HepG2 (cell line): ENCODE measurements at regions not wholly inside any gene's neighbourhood (a gene's known extent, or its start where the extent isn't known, plus 50 kb on each side); places are given as distances from the start of the nearest gene placed in this dataset.
"Not testable (repeated sequence)": the region's sequence is repeated elsewhere in the genome, so short reads cannot be mapped to it uniquely, and the experiment has no call there.

Experiments used
- HCFC1 ChIP-seq: fragments of 150-350 bp; IDR thresholded peaks from 2 replicates; pipeline ENCODE4 v1.6.1; 2014; ENCODE audit warnings: low read depth, low read length
- MAZ ChIP-seq, 2 experiments: sonication (generic) in 1 of 2; formaldehyde crosslinking in 1 of 2; IDR thresholded peaks; 2 replicates each; pipeline versions ENCODE4 v1.5.0 to v1.6.1; 2012 to 2020; ENCODE audit warnings: low read depth in 2 of 2, mild to moderate bottlenecking in 2 of 2, borderline replicate concordance in 1 of 2, improper control_type of control experiment in 1 of 2, low read length in 1 of 2, missing genetic modification reagents in 1 of 2, moderate library complexity in 1 of 2
- POLR2AphosphoS2 ChIP-seq: IDR thresholded peaks from 2 replicates; pipeline ENCODE4 v1.6.1; 2011; ENCODE audit warnings: low read depth, low read length, improper control_type of control experiment
- SMAD3 ChIP-seq: sonication (generic); formaldehyde crosslinking; IDR thresholded peaks from 2 replicates; pipeline ENCODE4 v1.4.0; 2020; ENCODE audit warnings: missing genetic modification reagents
- SMAD9 ChIP-seq: sonication (generic); formaldehyde crosslinking; IDR thresholded peaks from 2 replicates; pipeline ENCODE4 v1.5.1; 2020; ENCODE audit warnings: mild to moderate bottlenecking, missing genetic modification reagents
- TP53 ChIP-seq: sonication (generic); formaldehyde crosslinking; conservative IDR thresholded peaks from 2 replicates; pipeline ENCODE4 v1.4.0; 2020; ENCODE audit warnings: missing genetic modification reagents
- ZNF3 ChIP-seq: IDR thresholded peaks from 2 replicates; pipeline ENCODE4 v1.7.0; 2017; ENCODE audit warnings: inconsistent platforms
- ZNF333 ChIP-seq: sonication (generic); formaldehyde crosslinking; IDR thresholded peaks from 2 replicates; pipeline ENCODE4 v1.4.0; 2020; ENCODE audit warnings: mild to moderate bottlenecking, missing genetic modification reagents, borderline replicate concordance
- TF ChIP-seq, protein P1 (sequence below): sonication (generic); formaldehyde crosslinking; IDR thresholded peaks from 2 replicates; pipeline ENCODE4 v1.5.0; 2020; ENCODE audit warnings: mild to moderate bottlenecking, missing genetic modification reagents, moderate library complexity
- TF ChIP-seq, protein P2 (sequence below): sonication (generic); formaldehyde crosslinking; IDR thresholded peaks from 2 replicates; pipeline ENCODE4 v1.4.0; 2020; ENCODE audit warnings: mild to moderate bottlenecking, missing genetic modification reagents
- TF ChIP-seq, protein P3 (sequence below): sonication (generic); formaldehyde crosslinking; IDR thresholded peaks from one replicate; pipeline ENCODE4 v1.5.1; 2020; ENCODE audit warnings: mild to moderate bottlenecking, missing genetic modification reagents; ENCODE audit errors: not compliant biosample characterization

DNA sequence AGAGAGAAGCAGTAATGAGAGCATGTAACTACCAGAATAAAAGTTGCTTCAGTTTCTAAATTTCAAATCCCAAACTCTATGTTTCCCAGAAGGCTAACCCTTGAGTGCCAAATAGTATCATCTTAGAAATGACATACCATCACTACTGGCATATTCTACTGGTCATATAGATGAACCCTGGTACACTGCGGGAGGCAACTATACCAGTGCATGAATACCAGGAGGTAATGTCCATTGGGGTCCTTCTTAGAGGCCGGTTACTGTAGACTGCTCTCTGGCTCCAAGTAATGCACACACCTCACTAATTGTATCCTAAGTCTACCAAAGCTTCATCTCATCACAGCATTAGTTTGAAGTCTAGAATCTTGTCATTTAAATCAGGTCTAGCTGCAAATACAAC is 108.6 kb upstream of the MSMB start:
- TF ChIP-seq, protein P1, sequence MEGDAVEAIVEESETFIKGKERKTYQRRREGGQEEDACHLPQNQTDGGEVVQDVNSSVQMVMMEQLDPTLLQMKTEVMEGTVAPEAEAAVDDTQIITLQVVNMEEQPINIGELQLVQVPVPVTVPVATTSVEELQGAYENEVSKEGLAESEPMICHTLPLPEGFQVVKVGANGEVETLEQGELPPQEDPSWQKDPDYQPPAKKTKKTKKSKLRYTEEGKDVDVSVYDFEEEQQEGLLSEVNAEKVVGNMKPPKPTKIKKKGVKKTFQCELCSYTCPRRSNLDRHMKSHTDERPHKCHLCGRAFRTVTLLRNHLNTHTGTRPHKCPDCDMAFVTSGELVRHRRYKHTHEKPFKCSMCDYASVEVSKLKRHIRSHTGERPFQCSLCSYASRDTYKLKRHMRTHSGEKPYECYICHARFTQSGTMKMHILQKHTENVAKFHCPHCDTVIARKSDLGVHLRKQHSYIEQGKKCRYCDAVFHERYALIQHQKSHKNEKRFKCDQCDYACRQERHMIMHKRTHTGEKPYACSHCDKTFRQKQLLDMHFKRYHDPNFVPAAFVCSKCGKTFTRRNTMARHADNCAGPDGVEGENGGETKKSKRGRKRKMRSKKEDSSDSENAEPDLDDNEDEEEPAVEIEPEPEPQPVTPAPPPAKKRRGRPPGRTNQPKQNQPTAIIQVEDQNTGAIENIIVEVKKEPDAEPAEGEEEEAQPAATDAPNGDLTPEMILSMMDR (CRISPR knock-in tag), result not testable (repeated sequence)
- TF ChIP-seq POLR2AphosphoS2; MAZ (IDR thresholded peaks at IDR 0.05; ENCODE audit: borderline replicate concordance, low read depth, low read length); MAZ (CRISPR knock-in tag; IDR thresholded peaks at IDR 0.05; ENCODE audit: low read depth); HCFC1; ZNF333 (CRISPR knock-in tag); TP53 (CRISPR knock-in tag); SMAD3 (CRISPR knock-in tag); SMAD9 (CRISPR knock-in tag); ZNF3: not testable (repeated sequence)
- TF ChIP-seq, protein P2, sequence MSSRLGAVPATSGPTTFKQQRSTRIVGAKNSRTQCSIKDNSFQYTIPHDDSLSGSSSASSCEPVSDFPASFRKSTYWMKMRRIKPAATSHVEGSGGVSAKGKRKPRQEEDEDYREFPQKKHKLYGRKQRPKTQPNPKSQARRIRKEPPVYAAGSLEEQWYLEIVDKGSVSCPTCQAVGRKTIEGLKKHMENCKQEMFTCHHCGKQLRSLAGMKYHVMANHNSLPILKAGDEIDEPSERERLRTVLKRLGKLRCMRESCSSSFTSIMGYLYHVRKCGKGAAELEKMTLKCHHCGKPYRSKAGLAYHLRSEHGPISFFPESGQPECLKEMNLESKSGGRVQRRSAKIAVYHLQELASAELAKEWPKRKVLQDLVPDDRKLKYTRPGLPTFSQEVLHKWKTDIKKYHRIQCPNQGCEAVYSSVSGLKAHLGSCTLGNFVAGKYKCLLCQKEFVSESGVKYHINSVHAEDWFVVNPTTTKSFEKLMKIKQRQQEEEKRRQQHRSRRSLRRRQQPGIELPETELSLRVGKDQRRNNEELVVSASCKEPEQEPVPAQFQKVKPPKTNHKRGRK (CRISPR knock-in tag), result not testable (repeated sequence)
- TF ChIP-seq, protein P3, sequence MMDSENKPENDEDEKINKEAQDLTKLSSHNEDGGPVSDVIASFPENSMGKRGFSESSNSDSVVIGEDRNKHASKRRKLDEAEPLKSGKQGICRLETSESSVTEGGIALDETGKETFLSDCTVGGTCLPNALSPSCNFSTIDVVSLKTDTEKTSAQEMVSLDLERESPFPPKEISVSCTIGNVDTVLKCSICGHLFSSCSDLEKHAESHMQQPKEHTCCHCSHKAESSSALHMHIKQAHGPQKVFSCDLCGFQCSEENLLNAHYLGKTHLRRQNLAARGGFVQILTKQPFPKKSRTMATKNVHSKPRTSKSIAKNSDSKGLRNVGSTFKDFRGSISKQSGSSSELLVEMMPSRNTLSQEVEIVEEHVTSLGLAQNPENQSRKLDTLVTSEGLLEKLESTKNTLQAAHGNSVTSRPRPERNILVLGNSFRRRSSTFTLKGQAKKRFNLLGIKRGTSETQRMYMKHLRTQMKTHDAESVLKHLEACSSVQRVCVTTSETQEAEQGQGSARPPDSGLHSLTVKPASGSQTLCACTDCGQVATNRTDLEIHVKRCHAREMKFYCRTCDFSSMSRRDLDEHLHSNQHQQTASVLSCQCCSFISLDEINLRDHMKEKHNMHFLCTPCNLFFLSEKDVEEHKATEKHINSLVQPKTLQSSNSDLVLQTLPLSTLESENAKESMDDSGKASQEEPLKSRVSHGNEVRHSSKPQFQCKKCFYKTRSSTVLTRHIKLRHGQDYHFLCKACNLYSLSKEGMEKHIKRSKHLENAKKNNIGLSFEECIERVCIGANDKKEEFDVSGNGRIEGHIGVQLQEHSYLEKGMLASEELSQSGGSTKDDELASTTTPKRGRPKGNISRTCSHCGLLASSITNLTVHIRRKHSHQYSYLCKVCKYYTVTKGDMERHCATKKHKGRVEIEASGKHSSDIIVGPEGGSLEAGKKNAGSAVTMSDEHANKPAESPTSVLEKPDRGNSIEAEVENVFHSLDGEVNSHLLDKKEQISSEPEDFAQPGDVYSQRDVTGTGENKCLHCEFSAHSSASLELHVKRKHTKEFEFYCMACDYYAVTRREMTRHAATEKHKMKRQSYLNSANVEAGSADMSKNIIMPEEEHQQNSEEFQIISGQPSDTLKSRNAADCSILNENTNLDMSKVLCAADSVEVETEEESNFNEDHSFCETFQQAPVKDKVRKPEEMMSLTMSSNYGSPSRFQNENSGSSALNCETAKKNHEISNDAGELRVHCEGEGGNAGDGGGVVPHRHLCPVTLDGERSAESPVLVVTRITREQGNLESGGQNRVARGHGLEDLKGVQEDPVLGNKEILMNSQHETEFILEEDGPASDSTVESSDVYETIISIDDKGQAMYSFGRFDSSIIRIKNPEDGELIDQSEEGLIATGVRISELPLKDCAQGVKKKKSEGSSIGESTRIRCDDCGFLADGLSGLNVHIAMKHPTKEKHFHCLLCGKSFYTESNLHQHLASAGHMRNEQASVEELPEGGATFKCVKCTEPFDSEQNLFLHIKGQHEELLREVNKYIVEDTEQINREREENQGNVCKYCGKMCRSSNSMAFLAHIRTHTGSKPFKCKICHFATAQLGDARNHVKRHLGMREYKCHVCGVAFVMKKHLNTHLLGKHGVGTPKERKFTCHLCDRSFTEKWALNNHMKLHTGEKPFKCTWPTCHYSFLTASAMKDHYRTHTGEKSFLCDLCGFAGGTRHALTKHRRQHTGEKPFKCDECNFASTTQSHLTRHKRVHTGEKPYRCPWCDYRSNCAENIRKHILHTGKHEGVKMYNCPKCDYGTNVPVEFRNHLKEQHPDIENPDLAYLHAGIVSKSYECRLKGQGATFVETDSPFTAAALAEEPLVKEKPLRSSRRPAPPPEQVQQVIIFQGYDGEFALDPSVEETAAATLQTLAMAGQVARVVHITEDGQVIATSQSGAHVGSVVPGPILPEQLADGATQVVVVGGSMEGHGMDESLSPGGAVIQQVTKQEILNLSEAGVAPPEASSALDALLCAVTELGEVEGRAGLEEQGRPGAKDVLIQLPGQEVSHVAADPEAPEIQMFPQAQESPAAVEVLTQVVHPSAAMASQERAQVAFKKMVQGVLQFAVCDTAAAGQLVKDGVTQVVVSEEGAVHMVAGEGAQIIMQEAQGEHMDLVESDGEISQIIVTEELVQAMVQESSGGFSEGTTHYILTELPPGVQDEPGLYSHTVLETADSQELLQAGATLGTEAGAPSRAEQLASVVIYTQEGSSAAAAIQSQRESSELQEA, result not testable (repeated sequence)
